ENCODE measurements at regions not wholly inside any gene's neighbourhood (a gene's known extent, or its start where the extent isn't known, plus 50 kb on each side); places are given as distances from the start of the nearest gene placed in this dataset.

DNA sequence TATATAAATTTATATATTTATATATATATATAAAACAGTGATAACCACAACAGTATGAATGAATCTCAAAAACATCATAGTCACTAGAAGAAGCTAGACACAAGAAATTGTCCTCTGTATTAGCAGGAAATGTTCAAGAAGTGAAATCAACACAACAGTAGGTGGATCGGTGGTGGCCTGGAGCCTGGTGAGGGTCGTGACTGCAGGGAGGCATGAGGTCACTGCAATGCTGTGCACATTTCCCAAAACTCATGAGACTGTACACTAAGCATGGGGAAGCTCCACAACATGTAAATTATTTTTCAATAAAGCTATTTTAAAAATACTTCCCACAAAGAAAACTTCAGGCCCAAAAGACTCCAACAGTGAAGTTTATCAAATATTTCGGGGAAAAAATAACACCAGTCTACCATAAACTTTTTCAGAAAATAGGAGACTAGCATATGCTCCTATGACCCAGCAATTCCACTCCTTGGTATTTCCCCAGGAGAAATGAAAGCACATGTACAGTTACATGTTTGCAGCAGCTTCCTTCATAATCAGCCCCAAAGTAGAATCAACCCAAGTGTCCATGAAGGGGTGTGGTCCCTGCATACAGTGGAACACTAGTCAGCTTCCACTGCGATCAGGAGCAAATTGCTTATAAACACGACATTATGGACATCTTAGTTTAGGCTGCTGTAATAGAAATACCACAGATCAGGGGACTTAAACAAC is 144.2 kb downstream of the TBXT start:
- in situ Hi-C loops (cut with HindIII; ENCODE audit: low sequenced_read_pairs), result no loop called here
- TF ChIP-seq, protein P1, sequence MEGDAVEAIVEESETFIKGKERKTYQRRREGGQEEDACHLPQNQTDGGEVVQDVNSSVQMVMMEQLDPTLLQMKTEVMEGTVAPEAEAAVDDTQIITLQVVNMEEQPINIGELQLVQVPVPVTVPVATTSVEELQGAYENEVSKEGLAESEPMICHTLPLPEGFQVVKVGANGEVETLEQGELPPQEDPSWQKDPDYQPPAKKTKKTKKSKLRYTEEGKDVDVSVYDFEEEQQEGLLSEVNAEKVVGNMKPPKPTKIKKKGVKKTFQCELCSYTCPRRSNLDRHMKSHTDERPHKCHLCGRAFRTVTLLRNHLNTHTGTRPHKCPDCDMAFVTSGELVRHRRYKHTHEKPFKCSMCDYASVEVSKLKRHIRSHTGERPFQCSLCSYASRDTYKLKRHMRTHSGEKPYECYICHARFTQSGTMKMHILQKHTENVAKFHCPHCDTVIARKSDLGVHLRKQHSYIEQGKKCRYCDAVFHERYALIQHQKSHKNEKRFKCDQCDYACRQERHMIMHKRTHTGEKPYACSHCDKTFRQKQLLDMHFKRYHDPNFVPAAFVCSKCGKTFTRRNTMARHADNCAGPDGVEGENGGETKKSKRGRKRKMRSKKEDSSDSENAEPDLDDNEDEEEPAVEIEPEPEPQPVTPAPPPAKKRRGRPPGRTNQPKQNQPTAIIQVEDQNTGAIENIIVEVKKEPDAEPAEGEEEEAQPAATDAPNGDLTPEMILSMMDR (IDR thresholded peaks at IDR 0.05; ENCODE audit: low read depth, low read length), result no peak
- no peak for DNase-seq (ENCODE audit: low read depth, low spot score)
- no peak overlapping the region for H3K4me3 ChIP-seq (ENCODE audit: low read depth, low read length)

DNA sequence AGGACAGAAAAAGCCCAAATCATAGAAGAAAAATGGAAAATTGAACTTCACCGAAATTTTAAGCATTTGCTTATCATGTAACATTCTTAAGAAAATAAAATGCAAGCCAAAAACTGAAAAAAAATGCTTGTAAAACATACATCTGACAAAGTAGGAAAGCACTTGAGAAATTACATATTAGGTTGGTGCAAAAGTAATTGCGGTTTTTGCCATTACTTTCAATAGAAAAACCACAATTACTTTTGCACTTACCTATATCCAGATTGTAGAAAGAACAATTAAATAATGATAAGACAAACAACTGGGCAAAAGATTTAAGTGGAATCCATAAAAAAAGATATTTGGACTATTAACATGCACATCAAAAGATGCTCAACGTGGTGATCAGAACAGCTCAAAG is 146.2 kb downstream of the TBXT start:
- in situ Hi-C loops (cut with HindIII; ENCODE audit: low sequenced_read_pairs), result no loop called here
- no peak overlapping the region for H3K4me3 ChIP-seq (ENCODE audit: low read depth, low read length)
- DNase-seq (ENCODE audit: low read depth, low spot score), result no peak
- TF ChIP-seq, protein P1 (IDR thresholded peaks at IDR 0.05; ENCODE audit: low read depth, low read length), result no peak

DNA sequence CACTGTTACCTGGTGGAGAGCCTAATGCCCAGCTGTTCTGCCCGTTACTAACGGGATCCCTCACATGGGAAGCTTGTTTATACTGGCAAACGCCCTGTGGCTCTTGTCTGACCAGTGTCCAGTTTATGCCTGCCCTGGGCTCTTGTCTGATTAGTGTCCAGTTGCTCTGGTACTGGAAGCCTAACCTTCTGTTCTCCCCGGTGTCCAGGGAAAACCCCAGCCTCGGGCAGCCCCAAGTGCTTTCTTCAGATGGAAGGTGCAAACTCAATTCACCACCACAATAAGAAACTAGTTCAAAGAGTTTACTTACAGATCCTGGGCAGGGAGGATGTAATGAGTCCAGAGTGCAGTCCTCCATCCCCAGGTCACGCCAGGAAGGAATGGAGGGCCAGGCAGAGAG is 148.4 kb downstream of the TBXT start:
- no peak for DNase-seq (ENCODE audit: low read depth, low spot score)
- in situ Hi-C loops (cut with HindIII; ENCODE audit: low sequenced_read_pairs), result no loop called here
- TF ChIP-seq, protein P1 (IDR thresholded peaks at IDR 0.05; ENCODE audit: low read depth, low read length), result no peak

DNA sequence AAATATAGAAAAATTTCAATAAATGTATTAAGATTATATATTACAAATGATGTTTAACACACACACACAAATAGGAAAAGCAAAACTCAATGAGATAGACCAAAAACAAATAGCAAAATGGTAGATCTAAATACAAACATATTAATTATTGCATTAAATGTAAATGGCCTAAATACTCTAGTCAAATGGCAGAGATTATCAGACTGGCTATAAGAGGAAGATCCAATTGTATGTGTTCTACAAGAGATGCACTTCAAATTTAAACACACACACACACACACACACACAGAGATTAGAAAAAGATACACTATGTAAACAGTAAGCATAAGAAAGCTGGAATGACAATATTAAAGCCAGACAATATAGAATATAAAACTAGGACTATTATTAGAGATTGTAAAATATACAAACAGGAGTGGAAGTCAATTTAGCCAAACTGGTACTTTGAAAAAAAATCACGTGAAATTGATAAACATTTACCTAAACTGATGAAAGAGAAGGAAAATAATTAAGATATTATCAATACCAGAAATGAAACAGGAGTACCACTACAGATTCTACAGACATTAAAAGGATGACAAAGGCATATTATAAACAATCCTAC is 150.5 kb downstream of the TBXT start:
- TF ChIP-seq, protein P1 (IDR thresholded peaks at IDR 0.05; ENCODE audit: low read depth, low read length), result no peak
- DNase-seq (ENCODE audit: low read depth, low spot score), result no peak
- in situ Hi-C loops (cut with HindIII; ENCODE audit: low sequenced_read_pairs), result no loop called here
- H3K4me3 ChIP-seq (ENCODE audit: low read depth, low read length), result no peak overlapping the region

More for the DNA sequence above, 148.4 kb downstream of the TBXT start:
- H3K4me3 ChIP-seq (ENCODE audit: low read depth, low read length), result no peak overlapping the region

DNA sequence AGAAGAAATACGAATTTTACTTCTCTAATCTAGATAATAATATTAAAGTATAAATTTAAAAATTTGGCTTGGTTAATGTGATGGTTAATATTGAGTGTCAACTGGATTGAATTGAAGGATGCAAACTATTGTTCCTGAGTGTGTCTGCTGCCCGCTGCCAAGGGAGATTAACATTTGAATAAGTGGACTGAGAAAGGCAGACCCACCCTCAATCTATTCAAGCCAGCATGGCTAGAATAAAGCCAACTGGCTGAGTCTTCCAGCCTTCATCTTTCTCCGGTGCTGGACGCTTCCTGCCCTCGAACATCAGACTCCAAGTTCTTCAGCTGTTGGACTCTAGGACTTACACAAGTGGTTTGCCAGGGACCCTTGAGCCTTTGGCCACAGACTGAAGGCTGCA is 152.7 kb downstream of the TBXT start:
- TF ChIP-seq, protein P1 (IDR thresholded peaks at IDR 0.05; ENCODE audit: low read depth, low read length), result no peak
- DNase-seq (ENCODE audit: low read depth, low spot score), result no peak
- no peak overlapping the region for H3K4me3 ChIP-seq (ENCODE audit: low read depth, low read length)
- in situ Hi-C loops (cut with HindIII; ENCODE audit: low sequenced_read_pairs), result no loop called here

DNA sequence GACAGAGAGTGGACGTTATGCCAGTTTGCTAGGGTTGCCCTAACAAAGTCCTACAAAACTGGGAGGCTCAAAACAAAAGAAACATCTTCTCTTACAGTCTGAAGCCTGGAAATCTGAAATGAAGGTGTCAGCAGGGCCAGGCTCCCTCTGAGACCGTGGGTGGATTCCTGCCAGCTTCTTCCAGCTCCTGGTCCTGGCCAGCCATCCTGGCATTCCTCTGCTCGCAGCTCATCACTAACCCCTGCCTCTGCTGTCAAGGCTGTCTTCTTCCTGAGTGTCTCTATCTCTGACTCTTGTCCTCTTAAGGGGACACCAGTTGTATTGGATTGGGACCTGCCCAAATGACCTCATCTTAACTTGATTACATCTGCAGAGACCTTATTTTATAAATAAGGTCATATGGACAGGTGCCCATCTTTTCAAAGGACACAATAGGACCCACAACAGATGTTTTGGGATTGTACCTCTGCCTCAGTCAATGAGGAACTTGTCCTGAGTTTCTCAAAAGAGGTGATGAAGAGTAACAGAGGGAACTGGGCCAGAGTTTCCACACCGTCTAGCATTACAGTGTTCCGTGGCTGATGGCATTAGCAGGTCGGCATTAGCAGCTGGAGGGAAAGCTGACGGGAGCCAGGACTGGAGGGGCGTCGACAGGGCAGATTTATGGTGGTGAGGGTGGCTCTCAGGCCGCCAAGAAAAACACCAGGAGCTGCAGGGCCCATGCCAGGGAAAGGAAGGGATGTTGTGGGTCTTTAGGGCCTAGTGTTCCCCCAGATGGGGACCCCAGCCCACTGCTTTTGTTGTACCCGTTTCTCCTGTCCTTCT is 157.3 kb downstream of the TBXT start:
- no peak overlapping the region for H3K4me3 ChIP-seq (ENCODE audit: low read depth, low read length)
- in situ Hi-C loops (cut with HindIII; ENCODE audit: low sequenced_read_pairs), result no loop called here
- no peak for DNase-seq (ENCODE audit: low read depth, low spot score)
- TF ChIP-seq, protein P1 (IDR thresholded peaks at IDR 0.05; ENCODE audit: low read depth, low read length), result no peak
